GM18498 (cell line): ENCODE measurements at regions not wholly inside any gene's neighbourhood (a gene's known extent, or its start where the extent isn't known, plus 50 kb on each side); places are given as distances from the start of the nearest gene placed in this dataset.

Experiments used
- ATAC-seq: cut with Tn5 transposase; IDR thresholded peaks from one replicate; pipeline ENCODE4 v1.9.1; 2021; ENCODE audit warnings: mild to moderate bottlenecking, moderate library complexity; ENCODE audit not compliant: unreplicated experiment

GRCh38 chr5:57779383-57780223, 297.0 kb upstream of the ACTBL2 start:
- ATAC-seq, result peak; percentile 69

- ATAC-seq, result no peak
Observed at GRCh38 chr5:57778501-57779091, 296.0 kb upstream of the ACTBL2 start.

- ATAC-seq, result no peak
Observed at GRCh38 chr5:57777174-57777581, 294.6 kb upstream of the ACTBL2 start.

- ATAC-seq, result no peak
Observed at GRCh38 chr5:57776035-57776434, 293.4 kb upstream of the ACTBL2 start.

- no peak for ATAC-seq
Observed at GRCh38 chr5:57774439-57774838, 291.8 kb upstream of the ACTBL2 start.

GRCh38 chr5:57772512-57772911, 289.9 kb upstream of the ACTBL2 start:
- no peak for ATAC-seq

GRCh38 chr5:57770039-57770438, 287.4 kb upstream of the ACTBL2 start:
- no peak for ATAC-seq

- no peak for ATAC-seq
Observed at GRCh38 chr5:57768745-57769144, 286.1 kb upstream of the ACTBL2 start.

GRCh38 chr5:57764479-57765089, 282.0 kb upstream of the ACTBL2 start:
- ATAC-seq, result no peak

- no peak for ATAC-seq
Observed at GRCh38 chr5:57761513-57761912, 278.9 kb upstream of the ACTBL2 start.

GRCh38 chr5:57754616-57755015, 272.0 kb upstream of the ACTBL2 start:
- ATAC-seq, result no peak

GRCh38 chr5:57753446-57753845, 270.8 kb upstream of the ACTBL2 start:
- no peak for ATAC-seq

- no peak for ATAC-seq
Observed at GRCh38 chr5:57751710-57752109, 269.1 kb upstream of the ACTBL2 start.

- no peak for ATAC-seq
Observed at GRCh38 chr5:57750891-57751290, 268.3 kb upstream of the ACTBL2 start.

GRCh38 chr5:57750282-57750681, 267.7 kb upstream of the ACTBL2 start:
- no peak for ATAC-seq

- ATAC-seq, result no peak
Observed at GRCh38 chr5:57749396-57749795, 266.8 kb upstream of the ACTBL2 start.

- ATAC-seq, result no peak
Observed at GRCh38 chr5:57745700-57746651, 263.4 kb upstream of the ACTBL2 start.

GRCh38 chr5:57745029-57745428, 262.4 kb upstream of the ACTBL2 start:
- ATAC-seq, result no peak

GRCh38 chr5:57741336-57741735, 258.7 kb upstream of the ACTBL2 start:
- no peak for ATAC-seq

- no peak for ATAC-seq
Observed at GRCh38 chr5:57738787-57739186, 256.2 kb upstream of the ACTBL2 start.

- ATAC-seq, result no peak
Observed at GRCh38 chr5:57738301-57738700, 255.7 kb upstream of the ACTBL2 start.
